Nephron (organoid): ENCODE measurements at regions not wholly inside any gene's neighbourhood (a gene's known extent, or its start where the extent isn't known, plus 50 kb on each side); places are given as distances from the start of the nearest gene placed in this dataset.
A peak's percentile ranks its signal among the peaks of the same experiment; 100 is the strongest.

Experiments
- H3K27ac Mint-ChIP-seq, 3 experiments: 2 replicates each; pipeline ENCODE4 v1.8.0; 2020; ENCODE audit warnings: mixed read lengths in 3 of 3, mild to moderate bottlenecking in 2 of 3, moderate library complexity in 1 of 3
- H3K27me3 Mint-ChIP-seq: 2 replicates; pipeline ENCODE4 v1.8.0; 2021; ENCODE audit warnings: low read depth, mild to moderate bottlenecking, moderate library complexity, mixed read lengths
- H3K36me3 Mint-ChIP-seq: 2 replicates; pipeline ENCODE4 v1.8.0; 2020; ENCODE audit warnings: low read depth, mixed read lengths
- H3K4me1 Mint-ChIP-seq: 2 replicates; pipeline ENCODE4 v1.8.0; 2020; ENCODE audit warnings: mixed read lengths
- H3K4me3 Mint-ChIP-seq, 3 experiments: 2 replicates each; pipeline ENCODE4 v1.8.0; 2020; ENCODE audit warnings: mild to moderate bottlenecking in 3 of 3, mixed read lengths in 3 of 3, moderate library complexity in 2 of 3
- H3K9me3 Mint-ChIP-seq: 2 replicates; pipeline ENCODE4 v1.8.0; 2020; ENCODE audit warnings: mixed read lengths
- TF ChIP-seq, protein P1 (sequence below), 3 experiments: fragments of 200-600 bp; sonication (generic); IDR thresholded peaks; one replicate each; pipeline ENCODE4 v1.5.0; 2021; ENCODE audit warnings: antibody characterized with exemption in 3 of 3; ENCODE audit not compliant: unreplicated experiment in 3 of 3

DNA sequence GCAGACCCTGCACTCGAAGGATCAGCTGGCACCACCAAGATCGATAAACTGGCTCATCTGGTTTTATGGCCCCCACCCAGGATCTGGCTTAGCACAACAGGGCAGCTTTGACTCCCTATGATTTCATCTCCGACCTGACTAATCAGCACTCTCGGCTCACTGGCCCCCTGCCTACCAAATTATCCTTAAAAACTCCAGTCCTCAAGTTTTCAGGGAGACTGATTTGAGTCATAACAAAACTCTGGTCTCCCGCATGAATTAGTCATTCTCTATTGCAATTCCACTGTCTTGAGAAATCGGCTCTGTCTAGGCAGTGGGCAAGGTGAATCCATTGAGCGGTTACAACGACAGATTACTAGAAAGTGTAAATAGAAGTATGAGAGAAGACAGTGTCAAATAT lies 521.9 kb upstream of the RGMA start:
- H3K36me3 Mint-ChIP-seq = no peaks in the 10 kb centered on the region
- H3K4me3 Mint-ChIP-seq = no peak overlapping the region
- no peaks in the 10 kb centered on the region for H3K9me3 Mint-ChIP-seq
- TF ChIP-seq, protein P1, sequence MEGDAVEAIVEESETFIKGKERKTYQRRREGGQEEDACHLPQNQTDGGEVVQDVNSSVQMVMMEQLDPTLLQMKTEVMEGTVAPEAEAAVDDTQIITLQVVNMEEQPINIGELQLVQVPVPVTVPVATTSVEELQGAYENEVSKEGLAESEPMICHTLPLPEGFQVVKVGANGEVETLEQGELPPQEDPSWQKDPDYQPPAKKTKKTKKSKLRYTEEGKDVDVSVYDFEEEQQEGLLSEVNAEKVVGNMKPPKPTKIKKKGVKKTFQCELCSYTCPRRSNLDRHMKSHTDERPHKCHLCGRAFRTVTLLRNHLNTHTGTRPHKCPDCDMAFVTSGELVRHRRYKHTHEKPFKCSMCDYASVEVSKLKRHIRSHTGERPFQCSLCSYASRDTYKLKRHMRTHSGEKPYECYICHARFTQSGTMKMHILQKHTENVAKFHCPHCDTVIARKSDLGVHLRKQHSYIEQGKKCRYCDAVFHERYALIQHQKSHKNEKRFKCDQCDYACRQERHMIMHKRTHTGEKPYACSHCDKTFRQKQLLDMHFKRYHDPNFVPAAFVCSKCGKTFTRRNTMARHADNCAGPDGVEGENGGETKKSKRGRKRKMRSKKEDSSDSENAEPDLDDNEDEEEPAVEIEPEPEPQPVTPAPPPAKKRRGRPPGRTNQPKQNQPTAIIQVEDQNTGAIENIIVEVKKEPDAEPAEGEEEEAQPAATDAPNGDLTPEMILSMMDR (IDR thresholded peaks at IDR 0.05; ENCODE audit: unreplicated experiment in 3 of 3) = no peak
- H3K27ac Mint-ChIP-seq = no peak overlapping the region
- H3K4me1 Mint-ChIP-seq = peaks cover 21% of the 10 kb centered on the region
- no peaks in the 10 kb centered on the region for H3K27me3 Mint-ChIP-seq

DNA sequence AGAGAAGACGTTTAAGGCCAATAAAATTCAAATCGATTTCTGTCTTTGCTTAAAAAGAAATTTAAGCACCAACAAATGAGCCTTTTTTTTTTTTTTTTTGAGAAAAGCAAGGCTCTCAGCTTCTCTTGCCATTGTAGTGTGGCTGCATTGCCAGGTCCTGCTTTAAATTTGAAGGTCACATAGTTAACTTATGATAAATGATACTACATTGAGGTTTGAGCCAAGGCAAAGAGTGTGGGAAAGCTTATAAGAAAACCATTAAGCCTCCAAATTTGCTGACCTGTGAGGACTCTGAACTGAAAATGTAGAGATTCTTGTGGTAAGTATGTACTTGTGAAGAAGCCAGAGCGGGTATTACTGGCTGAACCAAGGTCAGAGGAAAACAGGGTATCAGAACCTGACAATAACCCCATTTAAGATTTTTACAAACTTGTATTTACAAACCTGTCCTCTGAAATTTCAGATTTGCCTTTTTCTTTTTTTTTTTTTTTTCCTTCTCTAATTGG lies 519.7 kb upstream of the RGMA start:
- Mint-ChIP-seq H3K9me3 (no peaks in the 10 kb centered on the region), H3K27ac (no peak overlapping the region), H3K4me3 (no peak overlapping the region), H3K27me3 (no peaks in the 10 kb centered on the region), H3K36me3 (no peaks in the 10 kb centered on the region), H3K4me1 (peaks cover 21% of the 10 kb centered on the region)
- TF ChIP-seq, protein P1 (IDR thresholded peaks at IDR 0.05; ENCODE audit: unreplicated experiment in 3 of 3) = no peak

DNA sequence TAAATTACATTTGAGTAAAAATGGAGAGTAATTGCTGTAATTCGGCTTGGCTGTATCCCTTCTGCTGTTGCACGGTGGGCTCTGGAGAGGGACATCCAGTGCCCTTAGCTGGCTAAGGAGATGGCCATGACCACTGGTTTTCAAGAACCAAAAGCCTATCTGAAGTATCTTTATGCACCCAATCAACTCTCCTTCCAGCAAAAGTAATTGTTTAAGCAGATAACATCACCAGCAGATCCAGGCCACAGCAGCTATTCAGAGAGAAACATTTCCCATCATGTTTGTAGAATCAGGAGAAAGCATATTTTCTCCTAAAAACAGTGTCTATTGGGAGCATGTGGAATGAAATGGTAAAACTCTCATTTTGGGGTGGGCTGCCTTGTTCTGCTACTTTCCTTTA lies 514.5 kb upstream of the RGMA start:
- TF ChIP-seq, protein P1 (IDR thresholded peaks at IDR 0.05; ENCODE audit: unreplicated experiment in 3 of 3) = no peak
- no peaks in the 10 kb centered on the region for H3K9me3 Mint-ChIP-seq
- peaks cover 15% of the 10 kb centered on the region for H3K4me1 Mint-ChIP-seq
- H3K4me3 Mint-ChIP-seq = no peak overlapping the region
- H3K27ac Mint-ChIP-seq = no peak overlapping the region
- no peaks in the 10 kb centered on the region for H3K27me3 Mint-ChIP-seq
- H3K36me3 Mint-ChIP-seq = no peaks in the 10 kb centered on the region

DNA sequence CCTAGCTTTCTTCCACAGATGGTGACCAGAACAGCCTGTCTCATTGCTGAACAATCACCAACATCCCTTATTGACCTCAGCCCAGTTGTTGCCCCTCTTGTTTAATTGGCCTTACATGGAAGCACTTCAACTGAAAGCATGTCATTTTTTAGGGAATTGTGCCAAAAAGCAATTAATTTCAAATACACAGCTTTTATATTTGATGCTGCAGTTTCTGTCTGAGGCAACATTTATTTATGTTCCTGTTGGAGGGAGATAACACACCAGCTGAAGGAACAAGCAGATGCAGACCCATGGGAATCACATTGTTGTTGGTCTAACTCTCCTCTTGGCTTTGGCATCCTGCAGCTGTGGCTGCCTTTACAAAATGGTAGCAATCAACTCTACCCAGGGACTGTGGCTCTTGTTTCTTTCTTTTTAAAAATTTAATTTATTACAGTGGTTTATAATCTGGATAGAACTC lies 498.1 kb upstream of the RGMA start:
- no peak overlapping the region for H3K4me3 Mint-ChIP-seq
- H3K9me3 Mint-ChIP-seq = peaks cover 7% of the 10 kb centered on the region
- H3K27me3 Mint-ChIP-seq = peaks cover 6% of the 10 kb centered on the region
- H3K27ac Mint-ChIP-seq = peak overlapping the region in 2 of 3 experiments; percentile 65 to 67
- TF ChIP-seq, protein P1 (IDR thresholded peaks at IDR 0.05; ENCODE audit: unreplicated experiment in 3 of 3) = no peak
- H3K4me1 Mint-ChIP-seq = peaks cover 45% of the 10 kb centered on the region
- H3K36me3 Mint-ChIP-seq = no peaks in the 10 kb centered on the region

DNA sequence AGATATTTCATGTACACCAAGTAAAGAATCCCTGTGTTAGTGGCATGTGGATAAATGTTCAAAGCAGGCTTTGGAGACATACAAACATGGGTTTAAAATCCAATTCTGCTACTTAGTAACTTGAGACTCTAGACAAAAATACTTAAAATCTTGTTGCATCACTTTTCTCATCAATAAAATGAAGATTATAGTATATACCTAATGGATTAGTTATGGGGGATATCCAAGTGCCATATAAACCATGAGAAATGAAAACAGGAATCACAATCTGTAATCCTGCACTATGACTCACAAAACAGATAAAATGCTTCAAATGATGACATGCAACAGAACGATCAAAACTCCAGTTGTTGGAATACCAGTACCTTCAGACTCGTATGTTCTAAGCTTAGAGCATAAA lies 496.0 kb upstream of the RGMA start:
- Mint-ChIP-seq H3K9me3 (peaks cover 13% of the 10 kb centered on the region), H3K4me1 (peaks cover 45% of the 10 kb centered on the region), H3K4me3 (no peak overlapping the region), H3K27ac (peak overlapping the region in 1 of 3 experiments; percentile 52), H3K36me3 (no peaks in the 10 kb centered on the region), H3K27me3 (peaks cover 6% of the 10 kb centered on the region)
- TF ChIP-seq, protein P1 (IDR thresholded peaks at IDR 0.05; ENCODE audit: unreplicated experiment in 3 of 3) = no peak

DNA sequence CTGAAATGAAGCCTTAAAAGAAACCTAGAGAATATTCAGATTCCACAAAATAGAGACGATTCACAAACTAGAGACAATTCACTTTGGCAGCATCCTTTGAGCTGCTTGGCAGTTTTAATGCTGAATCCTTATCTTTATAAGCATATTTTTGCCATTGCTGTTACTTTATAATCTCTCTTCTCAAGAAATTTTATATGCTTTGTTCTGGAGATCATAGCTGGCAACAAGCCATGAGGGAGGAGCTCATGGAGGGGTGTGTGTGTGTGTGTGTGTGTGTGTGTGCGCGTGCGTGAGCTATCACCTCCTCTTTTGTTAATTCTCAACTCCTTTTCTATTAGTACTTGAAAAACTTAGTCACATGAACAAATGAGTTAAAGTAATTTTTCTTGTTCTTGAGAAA lies 495.0 kb upstream of the RGMA start:
- TF ChIP-seq, protein P1 (IDR thresholded peaks at IDR 0.05; ENCODE audit: unreplicated experiment in 3 of 3) = no peak
- H3K27me3 Mint-ChIP-seq = peaks cover under 1% of the 10 kb centered on the region
- peaks cover 20% of the 10 kb centered on the region for H3K9me3 Mint-ChIP-seq
- H3K36me3 Mint-ChIP-seq = no peaks in the 10 kb centered on the region
- H3K4me1 Mint-ChIP-seq = peaks cover 39% of the 10 kb centered on the region
- H3K27ac Mint-ChIP-seq = peak overlapping the region in 2 of 3 experiments; percentile 52 to 54
- no peak overlapping the region for H3K4me3 Mint-ChIP-seq
